Smooth muscle cell (in vitro differentiated cells): ENCODE measurements at regions not wholly inside any gene's neighbourhood (a gene's known extent, or its start where the extent isn't known, plus 50 kb on each side); places are given as distances from the start of the nearest gene placed in this dataset.
A peak's percentile ranks its signal among the peaks of the same experiment; 100 is the strongest.

Source experiments
- DNase-seq: peaks from one replicate; lab custom pipeline; 2025; ENCODE audit not compliant: unreplicated experiment; lab: John Stamatoyannopoulos, UW
- H2AFZ ChIP-seq: fragments of 200-600 bp; sonication (generic); 2 replicates; pipeline ENCODE4 v1.6.0; 2016; ENCODE audit warnings: antibody characterized with exemption, low read depth, mild to moderate bottlenecking
- H3F3A ChIP-seq: fragments of 200-600 bp; sonication (generic); 2 replicates; pipeline ENCODE4 v1.6.0; 2017; ENCODE audit warnings: antibody characterized with exemption, low read depth
- H3K27ac ChIP-seq: fragments of 200-600 bp; sonication (generic); 2 replicates; pipeline ENCODE4 v1.5.1; 2016; ENCODE audit warnings: low read depth, mild to moderate bottlenecking
- H3K27me3 ChIP-seq: fragments of 200-600 bp; sonication (generic); 2 replicates; pipeline ENCODE4 v1.6.1; 2016; ENCODE audit warnings: low read depth, mild to moderate bottlenecking
- H3K36me3 ChIP-seq: fragments of 200-600 bp; sonication (generic); 2 replicates; pipeline ENCODE4 v1.5.1; 2016; ENCODE audit warnings: low read depth
- H3K4me1 ChIP-seq: fragments of 200-600 bp; sonication (generic); 2 replicates; pipeline ENCODE4 v1.5.1; 2016; ENCODE audit warnings: low read depth
- H3K4me2 ChIP-seq: fragments of 200-600 bp; sonication (generic); 2 replicates; pipeline ENCODE4 v1.6.0; 2016; ENCODE audit warnings: mild to moderate bottlenecking
- H3K4me3 ChIP-seq: fragments of 200-600 bp; sonication (generic); 2 replicates; pipeline ENCODE4 v1.5.1; 2016; ENCODE audit warnings: mild to moderate bottlenecking
- H3K79me2 ChIP-seq: fragments of 200-600 bp; sonication (generic); 2 replicates; pipeline ENCODE4 v1.6.0; 2016; ENCODE audit warnings: low read depth, mild to moderate bottlenecking
- H3K9ac ChIP-seq: fragments of 200-600 bp; sonication (generic); 2 replicates; pipeline ENCODE4 v1.6.0; 2016; ENCODE audit warnings: low read depth
- H3K9me3 ChIP-seq: fragments of 200-600 bp; sonication (generic); replicated peaks from 2 replicates; pipeline ENCODE4 v1.5.1; 2016; ENCODE audit warnings: low read depth
- H4K20me1 ChIP-seq: fragments of 200-600 bp; sonication (generic); 2 replicates; pipeline ENCODE4 v1.6.0; 2016; ENCODE audit warnings: low read depth
- WGBS: methylation state at CpG from one replicate; pipeline ENCODE4 v1.1.7; 2016; ENCODE audit warnings: low lambda C conversion rate; 5-methylcytosine and 5-hydroxymethylcytosine counted together
- TF ChIP-seq, protein P1 (sequence below): fragments of 200-600 bp; sonication (generic); IDR thresholded peaks from 2 replicates; pipeline ENCODE4 v1.5.1; 2017; ENCODE audit warnings: borderline replicate concordance, mild to moderate bottlenecking, antibody characterized with exemption; ENCODE audit not compliant: insufficient read depth, poor library complexity, severe bottlenecking

DNA sequence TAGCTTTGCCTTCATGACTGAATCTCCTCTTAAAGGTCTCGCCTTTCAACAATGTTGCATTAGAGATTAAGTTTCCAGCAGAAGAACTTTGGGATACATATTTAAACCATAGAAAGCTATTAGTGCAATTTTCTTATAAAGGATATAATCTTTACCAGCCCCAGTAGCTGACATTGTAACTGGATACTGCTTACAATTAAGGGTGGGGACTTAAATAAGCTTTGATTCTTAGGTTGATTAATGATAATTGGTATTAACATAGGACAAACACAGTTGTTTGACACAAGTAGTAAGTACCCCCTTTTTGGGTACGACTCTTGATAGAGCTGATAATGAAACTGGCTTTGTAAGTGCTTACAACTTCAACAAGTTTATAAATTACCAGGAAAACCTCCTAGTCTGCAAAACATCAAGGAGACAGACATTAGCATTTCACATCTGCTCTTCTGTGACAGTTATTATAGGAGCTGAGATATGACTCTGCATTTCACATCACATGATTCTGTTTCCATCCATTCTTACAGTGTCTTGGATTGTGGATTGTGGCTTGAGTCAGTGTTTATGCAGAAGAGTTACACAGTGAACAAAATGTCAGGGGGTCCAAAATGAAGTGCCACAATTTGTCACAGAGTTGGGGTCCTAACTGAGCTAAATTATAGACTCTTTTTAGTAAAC lies 249.1 kb upstream of the E2F7 start:
- Histone ChIP-seq H3K9me3 (no peaks in the 10 kb centered on the region), H3K4me1 (peaks cover 6% of the 10 kb centered on the region), H3F3A (no peaks in the 10 kb centered on the region), H3K9ac (no peak overlapping the region), H3K27me3 (no peaks in the 10 kb centered on the region), H3K27ac (no peak overlapping the region), H2AFZ (no peak overlapping the region), H3K4me3 (no peak overlapping the region), H3K36me3 (no peaks in the 10 kb centered on the region), H4K20me1 (no peaks in the 10 kb centered on the region), H3K79me2 (no peaks in the 10 kb centered on the region), H3K4me2 (no peak overlapping the region)
- TF ChIP-seq, protein P1, sequence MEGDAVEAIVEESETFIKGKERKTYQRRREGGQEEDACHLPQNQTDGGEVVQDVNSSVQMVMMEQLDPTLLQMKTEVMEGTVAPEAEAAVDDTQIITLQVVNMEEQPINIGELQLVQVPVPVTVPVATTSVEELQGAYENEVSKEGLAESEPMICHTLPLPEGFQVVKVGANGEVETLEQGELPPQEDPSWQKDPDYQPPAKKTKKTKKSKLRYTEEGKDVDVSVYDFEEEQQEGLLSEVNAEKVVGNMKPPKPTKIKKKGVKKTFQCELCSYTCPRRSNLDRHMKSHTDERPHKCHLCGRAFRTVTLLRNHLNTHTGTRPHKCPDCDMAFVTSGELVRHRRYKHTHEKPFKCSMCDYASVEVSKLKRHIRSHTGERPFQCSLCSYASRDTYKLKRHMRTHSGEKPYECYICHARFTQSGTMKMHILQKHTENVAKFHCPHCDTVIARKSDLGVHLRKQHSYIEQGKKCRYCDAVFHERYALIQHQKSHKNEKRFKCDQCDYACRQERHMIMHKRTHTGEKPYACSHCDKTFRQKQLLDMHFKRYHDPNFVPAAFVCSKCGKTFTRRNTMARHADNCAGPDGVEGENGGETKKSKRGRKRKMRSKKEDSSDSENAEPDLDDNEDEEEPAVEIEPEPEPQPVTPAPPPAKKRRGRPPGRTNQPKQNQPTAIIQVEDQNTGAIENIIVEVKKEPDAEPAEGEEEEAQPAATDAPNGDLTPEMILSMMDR, result no peak
- 57% methylated on average over 2 of the region's 2 CpGs for WGBS
- no peak for DNase-seq

DNA sequence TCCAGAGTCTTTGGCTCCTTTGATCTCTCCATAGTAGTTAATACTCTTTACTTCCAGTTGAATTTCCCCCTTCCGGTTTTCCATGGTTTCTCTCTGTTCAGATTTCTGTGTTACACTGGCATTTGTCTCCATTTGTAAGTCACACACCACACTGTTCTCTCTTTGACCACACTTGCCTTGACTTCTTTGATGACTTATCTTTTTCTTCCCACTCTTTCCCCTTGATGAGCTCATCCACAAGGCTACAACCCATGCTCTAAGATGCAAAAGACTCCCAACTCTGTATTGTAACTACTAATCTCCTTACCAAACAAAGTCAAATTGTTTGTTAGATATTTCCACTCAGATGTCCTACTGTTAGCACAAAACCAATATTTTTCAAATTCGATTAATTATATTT lies 242.7 kb upstream of the E2F7 start:
- Histone ChIP-seq H3K27me3 (no peaks in the 10 kb centered on the region), H4K20me1 (no peaks in the 10 kb centered on the region), H3K4me1 (peaks cover 5% of the 10 kb centered on the region), H3F3A (no peaks in the 10 kb centered on the region), H3K9me3 (no peaks in the 10 kb centered on the region), H2AFZ (no peak overlapping the region), H3K9ac (no peak overlapping the region), H3K79me2 (no peaks in the 10 kb centered on the region), H3K4me2 (peak overlapping the region; percentile 5), H3K27ac (peak overlapping the region; percentile 45), H3K36me3 (no peaks in the 10 kb centered on the region), H3K4me3 (no peak overlapping the region)
- WGBS, result 68% methylated on average over 2 of the region's 2 CpGs
- DNase-seq, result no peak
- TF ChIP-seq, protein P1, result no peak

DNA sequence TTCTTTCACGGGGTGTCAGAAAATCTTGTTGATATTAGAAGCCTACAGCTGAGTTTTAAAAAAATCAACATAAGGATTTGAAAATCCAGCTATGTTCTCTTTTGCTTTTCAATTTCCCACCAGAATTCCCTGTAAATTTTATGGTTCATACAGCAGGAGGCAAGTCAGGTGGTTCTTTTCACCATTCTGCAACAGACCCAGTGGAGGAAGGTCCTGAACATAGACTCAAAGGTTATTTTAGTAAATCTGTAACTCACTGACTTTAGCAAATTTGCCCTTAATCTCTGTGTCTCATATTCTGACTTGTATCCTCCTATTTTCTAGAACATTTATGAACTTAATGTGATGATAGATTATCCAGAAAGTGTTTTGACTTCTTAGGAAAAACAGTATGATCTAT lies 235.4 kb upstream of the E2F7 start:
- TF ChIP-seq, protein P1, result no peak
- H2AFZ ChIP-seq, result no peak overlapping the region
- H3K4me2 ChIP-seq, result peak overlapping the region; percentile 28
- no peaks in the 10 kb centered on the region for H3K36me3 ChIP-seq
- H3F3A ChIP-seq, result no peaks in the 10 kb centered on the region
- no peaks in the 10 kb centered on the region for H3K4me1 ChIP-seq
- no peak overlapping the region for H3K4me3 ChIP-seq
- H3K9me3 ChIP-seq, result no peaks in the 10 kb centered on the region
- no peaks in the 10 kb centered on the region for H4K20me1 ChIP-seq
- no peak overlapping the region for H3K9ac ChIP-seq
- no peak for DNase-seq
- no peak overlapping the region for H3K27ac ChIP-seq
- H3K79me2 ChIP-seq, result no peaks in the 10 kb centered on the region
- 59% methylated on average over 1 of the region's 1 CpG for WGBS
- no peaks in the 10 kb centered on the region for H3K27me3 ChIP-seq
